ENCODE measurements at regions not wholly inside any gene's neighbourhood (a gene's known extent, or its start where the extent isn't known, plus 50 kb on each side); places are given as distances from the start of the nearest gene placed in this dataset.

- TF ChIP-seq CTCF (IDR thresholded peaks at IDR 0.05) (no peak), EZH2 (IDR thresholded peaks at IDR 0.05; ENCODE audit: borderline replicate concordance, insufficient read depth, low read depth, low read length, poor library complexity, severe bottlenecking) (no peak)
Observed at GRCh38 chr6:117195728-117196127, 69.6 kb upstream of the VGLL2 start.

Measured in B cell (primary cell).